ENCODE measurements at regions not wholly inside any gene's neighbourhood (a gene's known extent, or its start where the extent isn't known, plus 50 kb on each side); places are given as distances from the start of the nearest gene placed in this dataset.

- Histone ChIP-seq H3K36me3 (ENCODE audit: control insufficient read depth, insufficient read depth, low read length) (no peaks in the 10 kb centered on the region), H3K27me3 (ENCODE audit: control insufficient read depth, insufficient read depth, low read length) (no peaks in the 10 kb centered on the region), H3K4me1 (ENCODE audit: control insufficient read depth, insufficient read depth, low read length) (peaks cover 47% of the 10 kb centered on the region), H3K9me3 (ENCODE audit: control insufficient read depth, insufficient read depth, low read length) (no peaks in the 10 kb centered on the region; the same call in 1 of the 2 replicates), H3K9ac (ENCODE audit: low read depth, low read length) (no peak overlapping the region), H3K4me3 (ENCODE audit: low read depth, low read length) (no peak overlapping the region), H3K27ac (ENCODE audit: low read depth, low read length) (no peak overlapping the region)
Measured at GRCh38 chrX:39853417-39854030, 244.2 kb downstream of the BCOR start.

GRCh38 chrX:39854772-39855747 lies 242.7 kb downstream of the BCOR start:
- no peaks in the 10 kb centered on the region; the same call in 1 of the 2 replicates for H3K9me3 ChIP-seq (ENCODE audit: control insufficient read depth, insufficient read depth, low read length)
- peaks cover 50% of the 10 kb centered on the region for H3K4me1 ChIP-seq (ENCODE audit: control insufficient read depth, insufficient read depth, low read length)
- H3K9ac ChIP-seq (ENCODE audit: low read depth, low read length) = no peak overlapping the region
- peak overlapping the region; percentile 39 for H3K27ac ChIP-seq (ENCODE audit: low read depth, low read length)
- H3K27me3 ChIP-seq (ENCODE audit: control insufficient read depth, insufficient read depth, low read length) = no peaks in the 10 kb centered on the region
- H3K4me3 ChIP-seq (ENCODE audit: low read depth, low read length) = no peak overlapping the region
- H3K36me3 ChIP-seq (ENCODE audit: control insufficient read depth, insufficient read depth, low read length) = no peaks in the 10 kb centered on the region

- H3K27me3 ChIP-seq (ENCODE audit: control insufficient read depth, insufficient read depth, low read length) = no peaks in the 10 kb centered on the region
- H3K9ac ChIP-seq (ENCODE audit: low read depth, low read length) = no peak overlapping the region
- peak overlapping the region; percentile 39 for H3K27ac ChIP-seq (ENCODE audit: low read depth, low read length)
- no peaks in the 10 kb centered on the region; the same call in 1 of the 2 replicates for H3K9me3 ChIP-seq (ENCODE audit: control insufficient read depth, insufficient read depth, low read length)
- no peak overlapping the region for H3K4me3 ChIP-seq (ENCODE audit: low read depth, low read length)
- H3K36me3 ChIP-seq (ENCODE audit: control insufficient read depth, insufficient read depth, low read length) = no peaks in the 10 kb centered on the region
- peaks cover 50% of the 10 kb centered on the region for H3K4me1 ChIP-seq (ENCODE audit: control insufficient read depth, insufficient read depth, low read length)
Measured at GRCh38 chrX:39855748-39856129, 242.0 kb downstream of the BCOR start.

- H3K9me3 ChIP-seq (ENCODE audit: control insufficient read depth, insufficient read depth, low read length) = no peaks in the 10 kb centered on the region
- peaks cover 51% of the 10 kb centered on the region for H3K4me1 ChIP-seq (ENCODE audit: control insufficient read depth, insufficient read depth, low read length)
- H3K36me3 ChIP-seq (ENCODE audit: control insufficient read depth, insufficient read depth, low read length) = no peaks in the 10 kb centered on the region
- no peak overlapping the region for H3K9ac ChIP-seq (ENCODE audit: low read depth, low read length)
- H3K27me3 ChIP-seq (ENCODE audit: control insufficient read depth, insufficient read depth, low read length) = no peaks in the 10 kb centered on the region
- no peak overlapping the region for H3K27ac ChIP-seq (ENCODE audit: low read depth, low read length)
- H3K4me3 ChIP-seq (ENCODE audit: low read depth, low read length) = no peak overlapping the region
Measured at GRCh38 chrX:39856472-39857121, 241.2 kb downstream of the BCOR start.

GRCh38 chrX:39857780-39858179 lies 240.0 kb downstream of the BCOR start:
- H3K4me3 ChIP-seq (ENCODE audit: low read depth, low read length) = no peak overlapping the region

GRCh38 chrX:39859991-39860861 lies 237.5 kb downstream of the BCOR start:
- Histone ChIP-seq H3K27ac (ENCODE audit: low read depth, low read length) (peak overlapping the region; percentile 83), H3K4me1 (ENCODE audit: control insufficient read depth, insufficient read depth, low read length) (peaks cover 28% of the 10 kb centered on the region), H3K4me3 (ENCODE audit: low read depth, low read length) (no peak overlapping the region), H3K27me3 (ENCODE audit: control insufficient read depth, insufficient read depth, low read length) (no peaks in the 10 kb centered on the region; the same call in 1 of the 2 replicates), H3K9me3 (ENCODE audit: control insufficient read depth, insufficient read depth, low read length) (no peaks in the 10 kb centered on the region), H3K36me3 (ENCODE audit: control insufficient read depth, insufficient read depth, low read length) (no peaks in the 10 kb centered on the region), H3K9ac (ENCODE audit: low read depth, low read length) (no peak overlapping the region)

More at GRCh38 chrX:39857780-39858179, 240.0 kb downstream of the BCOR start:
- peaks cover 40% of the 10 kb centered on the region for H3K4me1 ChIP-seq (ENCODE audit: control insufficient read depth, insufficient read depth, low read length)
- no peaks in the 10 kb centered on the region for H3K9me3 ChIP-seq (ENCODE audit: control insufficient read depth, insufficient read depth, low read length)
- H3K36me3 ChIP-seq (ENCODE audit: control insufficient read depth, insufficient read depth, low read length) = no peaks in the 10 kb centered on the region
- no peak overlapping the region for H3K27ac ChIP-seq (ENCODE audit: low read depth, low read length)
- H3K9ac ChIP-seq (ENCODE audit: low read depth, low read length) = no peak overlapping the region
- H3K27me3 ChIP-seq (ENCODE audit: control insufficient read depth, insufficient read depth, low read length) = no peaks in the 10 kb centered on the region

- H3K36me3 ChIP-seq (ENCODE audit: control insufficient read depth, insufficient read depth, low read length) = no peaks in the 10 kb centered on the region
- H3K4me3 ChIP-seq (ENCODE audit: low read depth, low read length) = no peak overlapping the region
- peaks cover 19% of the 10 kb centered on the region for H3K4me1 ChIP-seq (ENCODE audit: control insufficient read depth, insufficient read depth, low read length)
- H3K27me3 ChIP-seq (ENCODE audit: control insufficient read depth, insufficient read depth, low read length) = no peaks in the 10 kb centered on the region; the same call in 1 of the 2 replicates
- no peak overlapping the region for H3K9ac ChIP-seq (ENCODE audit: low read depth, low read length)
- no peaks in the 10 kb centered on the region for H3K9me3 ChIP-seq (ENCODE audit: control insufficient read depth, insufficient read depth, low read length)
- H3K27ac ChIP-seq (ENCODE audit: low read depth, low read length) = no peak overlapping the region
Measured at GRCh38 chrX:39862963-39863362, 234.8 kb downstream of the BCOR start.

- H3K36me3 ChIP-seq (ENCODE audit: control insufficient read depth, insufficient read depth, low read length) = no peaks in the 10 kb centered on the region
- no peaks in the 10 kb centered on the region; the same call in 1 of the 2 replicates for H3K27me3 ChIP-seq (ENCODE audit: control insufficient read depth, insufficient read depth, low read length)
- H3K4me1 ChIP-seq (ENCODE audit: control insufficient read depth, insufficient read depth, low read length) = peaks cover 5% of the 10 kb centered on the region; the same call in 1 of the 2 replicates
- no peaks in the 10 kb centered on the region for H3K9me3 ChIP-seq (ENCODE audit: control insufficient read depth, insufficient read depth, low read length)
- no peak overlapping the region for H3K27ac ChIP-seq (ENCODE audit: low read depth, low read length)
- no peak overlapping the region for H3K9ac ChIP-seq (ENCODE audit: low read depth, low read length)
- no peak overlapping the region for H3K4me3 ChIP-seq (ENCODE audit: low read depth, low read length)
Measured at GRCh38 chrX:39866229-39866628, 231.5 kb downstream of the BCOR start.

GRCh38 chrX:39869846-39870601 lies 227.7 kb downstream of the BCOR start:
- Histone ChIP-seq H3K4me1 (ENCODE audit: control insufficient read depth, insufficient read depth, low read length) (no peaks in the 10 kb centered on the region; the same call in 1 of the 2 replicates), H3K9me3 (ENCODE audit: control insufficient read depth, insufficient read depth, low read length) (no peaks in the 10 kb centered on the region), H3K27me3 (ENCODE audit: control insufficient read depth, insufficient read depth, low read length) (no peaks in the 10 kb centered on the region), H3K27ac (ENCODE audit: low read depth, low read length) (no peak overlapping the region), H3K4me3 (ENCODE audit: low read depth, low read length) (no peak overlapping the region), H3K9ac (ENCODE audit: low read depth, low read length) (no peak overlapping the region), H3K36me3 (ENCODE audit: control insufficient read depth, insufficient read depth, low read length) (no peaks in the 10 kb centered on the region)
